H1 (cell line): ENCODE measurements at regions not wholly inside any gene's neighbourhood (a gene's known extent, or its start where the extent isn't known, plus 50 kb on each side); places are given as distances from the start of the nearest gene placed in this dataset.

Experiments used
- CTCF ChIA-PET: fragments of 300-600 bp; sonication (Branson Sonifier 250); formaldehyde crosslinking; loops from one replicate; lab custom pipeline; 2021; ENCODE audit not compliant: partially characterized antibody; lab: Charles Lee
- POLR2A ChIA-PET: fragments of 300-600 bp; sonication (Branson Sonifier 250); formaldehyde crosslinking; loops from one replicate; lab custom pipeline; 2021; ENCODE audit warnings: inconsistent platforms; ENCODE audit not compliant: partially characterized antibody; lab: Charles Lee
- DNase-seq, 2 experiments: peaks; one replicate each; pipeline versions ENCODE4 v3.0.0 to v3.0.0-alpha.2; 2010 to 2022; ENCODE audit warnings: low spot score in 2 of 2, low read depth in 1 of 2, mixed read lengths in 1 of 2
- FAIRE-seq: peaks from 2 replicates; lab custom pipeline; 2011; peaks lifted over from hg19 to GRCh38; lab: Jason Lieb, UNC
- H2AFZ ChIP-seq: 2 replicates; pipeline ENCODE4 v1.8.1; 2012; ENCODE audit warnings: low read length, inconsistent platforms
- H2AK5ac ChIP-seq: 2 replicates; pipeline ENCODE4 v1.6.1; 2013; ENCODE audit warnings: low read depth, low read length
- H2BK120ac ChIP-seq: replicated peaks from 2 replicates; pipeline ENCODE3; 2013; ENCODE audit warnings: low read depth, low read length, inconsistent platforms
- H2BK12ac ChIP-seq: 2 replicates; pipeline ENCODE4 v1.6.1; 2013; ENCODE audit warnings: low read depth, low read length
- H2BK15ac ChIP-seq: 2 replicates; pipeline ENCODE4 v1.6.1; 2013; ENCODE audit warnings: low read length
- H2BK20ac ChIP-seq: 2 replicates; pipeline ENCODE4 v1.6.1; 2013; ENCODE audit warnings: low read length
- H2BK5ac ChIP-seq: 2 replicates; pipeline ENCODE4 v1.6.1; 2013; ENCODE audit warnings: low read depth, low read length
- H3K14ac ChIP-seq: 2 replicates; pipeline ENCODE4 v1.6.1; 2013; ENCODE audit warnings: inconsistent platforms; ENCODE audit not compliant: insufficient read length
- H3K18ac ChIP-seq: 2 replicates; pipeline ENCODE4 v1.6.1; 2013; ENCODE audit warnings: low read length; ENCODE audit errors: extremely low read depth
- H3K23ac ChIP-seq: 2 replicates; pipeline ENCODE4 v1.6.1; 2013; ENCODE audit warnings: inconsistent platforms; ENCODE audit not compliant: insufficient read length
- H3K23me2 ChIP-seq: 2 replicates; pipeline ENCODE4 v1.6.1; 2013; ENCODE audit warnings: low read depth, low read length
- H3K27ac ChIP-seq: 2 replicates; pipeline ENCODE4 v1.6.1; 2011; ENCODE audit warnings: low read depth, low read length, inconsistent platforms
- H3K27me3 ChIP-seq, 4 experiments: replicated peaks in 1 of 4; 1 replicate in 1 of 4; 2 replicates in 3 of 4; pipeline versions ENCODE4 v1.6.1 to v1.8.1; 2011 to 2013; ENCODE audit warnings: low read length in 3 of 4, mild to moderate bottlenecking in 3 of 4, inconsistent platforms in 2 of 4, mixed read lengths in 2 of 4, moderate library complexity in 1 of 4; ENCODE audit not compliant: control insufficient read depth in 3 of 4, insufficient read depth in 3 of 4; ENCODE audit errors: extremely low read depth in 1 of 4
- H3K36me3 ChIP-seq, 4 experiments: 2 replicates each; pipeline versions ENCODE4 v1.6.1 to v1.8.1; 2011 to 2013; ENCODE audit warnings: mild to moderate bottlenecking in 4 of 4, low read length in 3 of 4, moderate library complexity in 2 of 4, control low read depth in 1 of 4, inconsistent platforms in 1 of 4; ENCODE audit not compliant: insufficient read depth in 4 of 4, control insufficient read depth in 2 of 4
- H3K4ac ChIP-seq: replicated peaks from 2 replicates; pipeline ENCODE3; 2013; ENCODE audit warnings: low read length, low read depth, mixed read lengths, inconsistent platforms; ENCODE audit not compliant: insufficient read length
- H3K4me1 ChIP-seq, 4 experiments: replicated peaks in 1 of 4; 1 replicate in 1 of 4; 2 replicates in 3 of 4; pipeline versions ENCODE4 v1.6.1 to v1.8.1; 2011 to 2013; ENCODE audit warnings: low read length in 3 of 4, inconsistent platforms in 2 of 4, mixed read lengths in 1 of 4; ENCODE audit not compliant: insufficient read depth in 4 of 4, control insufficient read depth in 3 of 4
- H3K4me2 ChIP-seq, 2 experiments: 2 replicates each; pipeline versions ENCODE4 v1.6.1 to v1.8.1; 2011 to 2013; ENCODE audit warnings: low read depth in 2 of 2, low read length in 2 of 2, control low read depth in 1 of 2, inconsistent platforms in 1 of 2, mild to moderate bottlenecking in 1 of 2; ENCODE audit not compliant: insufficient read depth in 1 of 2
- H3K4me3 ChIP-seq, 4 experiments: fragments of 200-600, 300-600 bp in 1 of 4; sonication (generic), shearing (Covaris generic), sonication (Bioruptor Twin) in 1 of 4; 2 replicates each; pipeline versions ENCODE4 v1.5.1 to v1.8.1; 2011 to 2016; ENCODE audit warnings: low read length in 4 of 4, low read depth in 3 of 4, control low read depth in 2 of 4, inconsistent platforms in 2 of 4, mild to moderate bottlenecking in 2 of 4, mixed read lengths in 1 of 4, moderate library complexity in 1 of 4; ENCODE audit not compliant: insufficient read depth in 2 of 4; ENCODE audit errors: extremely low read depth in 1 of 4
- H3K56ac ChIP-seq: replicated peaks from 2 replicates; pipeline ENCODE3; 2013; ENCODE audit warnings: low read depth, mild to moderate bottlenecking, mixed read lengths, low read length, inconsistent platforms; ENCODE audit not compliant: insufficient read length
- H3K79me1 ChIP-seq: 2 replicates; pipeline ENCODE4 v1.6.1; 2013; ENCODE audit warnings: low read depth, low read length, control low read depth
- H3K79me2 ChIP-seq, 2 experiments: 2 replicates each; pipeline versions ENCODE4 v1.6.1 to v1.8.1; 2012 to 2013; ENCODE audit warnings: low read length in 2 of 2, mild to moderate bottlenecking in 2 of 2, inconsistent platforms in 1 of 2; ENCODE audit not compliant: insufficient read depth in 2 of 2, control insufficient read depth in 1 of 2
- H3K9ac ChIP-seq, 4 experiments: replicated peaks in 1 of 4; 1 replicate in 1 of 4; 2 replicates in 3 of 4; pipeline versions ENCODE4 v1.6.1 to v1.8.1; 2011 to 2013; ENCODE audit warnings: low read depth in 3 of 4, low read length in 3 of 4, control low read depth in 2 of 4, mild to moderate bottlenecking in 2 of 4, moderate library complexity in 2 of 4, inconsistent platforms in 1 of 4; ENCODE audit errors: extremely low read depth in 1 of 4
- H3K9me3 ChIP-seq, 2 experiments: 2 replicates each; pipeline versions ENCODE4 v1.6.1 to v1.8.1; 2012 to 2013; ENCODE audit warnings: mild to moderate bottlenecking in 2 of 2, moderate library complexity in 2 of 2, control low read depth in 1 of 2, inconsistent platforms in 1 of 2, low read depth in 1 of 2, low read length in 1 of 2, mixed read lengths in 1 of 2; ENCODE audit not compliant: insufficient read depth in 2 of 2
- H4K20me1 ChIP-seq, 2 experiments: replicated peaks in 1 of 2; 2 replicates each; pipeline versions ENCODE3 to v1.8.1; 2011 to 2013; ENCODE audit warnings: inconsistent platforms in 2 of 2, low read length in 2 of 2, mild to moderate bottlenecking in 1 of 2; ENCODE audit not compliant: insufficient read depth in 2 of 2, control insufficient read depth in 1 of 2
- H4K5ac ChIP-seq: 2 replicates; pipeline ENCODE4 v1.6.1; 2013; ENCODE audit warnings: low read length, low read depth, mixed read lengths, inconsistent platforms; ENCODE audit not compliant: insufficient read length
- H4K8ac ChIP-seq: 2 replicates; pipeline ENCODE4 v1.8.0; 2013; ENCODE audit warnings: mild to moderate bottlenecking, moderate library complexity, low read length, inconsistent platforms; ENCODE audit not compliant: insufficient read depth; ENCODE audit errors: extremely low read depth
- H4K91ac ChIP-seq: replicated peaks from 2 replicates; pipeline ENCODE3; 2013; ENCODE audit warnings: low read length, mixed read lengths, inconsistent platforms; ENCODE audit not compliant: insufficient read length
- BACH1 ChIP-seq: IDR thresholded peaks from 2 replicates; pipeline ENCODE4 v1.6.1; 2012; ENCODE audit warnings: low read length, improper control_type of control experiment
- CBX5 ChIP-seq: fragments of 300-800, 300-1000 bp; sonication (generic); IDR thresholded peaks from 2 replicates; pipeline ENCODE4 v1.7.1; 2016; ENCODE audit warnings: antibody characterized with exemption, low read length, low read depth
- TEAD4 ChIP-seq: IDR thresholded peaks from 2 replicates; pipeline ENCODE4 v1.6.1; 2012; ENCODE audit warnings: low read depth, low read length, inconsistent platforms, mixed read lengths
- ZNF274 ChIP-seq: IDR thresholded peaks from 2 replicates; pipeline ENCODE4 v1.7.0; 2012; ENCODE audit warnings: low read length, borderline replicate concordance; ENCODE audit errors: extremely low read depth
- WGBS, 2 experiments: shearing (Covaris generic) in 1 of 2; methylation state at CpG; one replicate each; pipeline versions ENCODE4 v1.1.6 to v1.1.7; 2013 to 2015; ENCODE audit warnings: low lambda C conversion rate in 2 of 2, mixed read lengths in 2 of 2, inconsistent platforms in 1 of 2, low coverage in 1 of 2, missing lambda C conversion rate in 1 of 2; ENCODE audit not compliant: insufficient replicate concordance in 2 of 2, insufficient coverage in 1 of 2, insufficient read length in 1 of 2; ENCODE audit errors: extremely low coverage in 1 of 2, missing lambda C conversion rate in 1 of 2; 5-methylcytosine and 5-hydroxymethylcytosine counted together

- FAIRE-seq (no peak), DNase-seq (no peak)
- Histone ChIP-seq H2BK20ac (peak overlapping the region; percentile 73; the same call in 1 of the 2 replicates), H3K4me2 (no peak overlapping the region), H3K36me3 (no peaks in the 10 kb centered on the region), H2BK12ac (peak overlapping the region; percentile 55; the same call in 1 of the 2 replicates), H3K4ac (no peak overlapping the region), H3K9me3 (no peaks in the 10 kb centered on the region), H3K9ac (no peak overlapping the region), H4K8ac (no peak overlapping the region), H3K4me3 (no peak overlapping the region), H2AK5ac (no peak overlapping the region), H3K79me1 (no peaks in the 10 kb centered on the region), H2AFZ (peak overlapping the region; percentile 65; the same call in 1 of the 2 replicates), H3K79me2 (no peaks in the 10 kb centered on the region), H3K23ac (no peak overlapping the region), H4K91ac (no peak overlapping the region), H2BK15ac (peak overlapping the region; percentile 81; the same call in 1 of the 2 replicates), H2BK5ac (peak overlapping the region; percentile 84), H3K14ac (no peak overlapping the region), H3K27ac (no peak overlapping the region), H3K27me3 (no peaks in the 10 kb centered on the region), H3K23me2 (no peaks in the 10 kb centered on the region), H3K56ac (no peak overlapping the region), H3K18ac (0 out of 2 replicates have a peak overlapping the region, but pooled peaks have one; percentile 51), H4K20me1 (no peaks in the 10 kb centered on the region), H3K4me1 (peaks cover 4 to 20% (median 6%) of the 10 kb centered on the region in 4 experiments; a peak in 5 of 7 replicates), H4K5ac (no peak overlapping the region), H2BK120ac (no peak overlapping the region)
- ChIA-PET POLR2A (no interaction called here), CTCF (interaction anchor here (0.7 to 1.8 kb wide), 6 partner anchors 9 to 278 kb away, joined by 3 to 5 read pairs (median 4); no protein-coding TSS in a partner anchor)
- WGBS, 2 experiments, result 76% methylated on average over 4 of the region's 4 CpGs; no CpG with 5 or more reads in 1 of the 2 experiments
- TF ChIP-seq BACH1 (no peak), ZNF274 (no peak), CBX5 (no peak), TEAD4 (no peak)
Measured at GRCh38 chr2:75432761-75433361, 127.9 kb downstream of the EVA1A start.
